Left kidney (tissue), 1 donor: ENCODE measurements at regions not wholly inside any gene's neighbourhood (a gene's known extent, or its start where the extent isn't known, plus 50 kb on each side); places are given as distances from the start of the nearest gene placed in this dataset.
"Not testable (repeated sequence)": the region's sequence is repeated elsewhere in the genome, so short reads cannot be mapped to it uniquely, and the experiment has no call there.

Source experiments
- DNase-seq: peaks from one replicate; pipeline ENCODE4 v3.0.0-alpha.2; 2013

DNA sequence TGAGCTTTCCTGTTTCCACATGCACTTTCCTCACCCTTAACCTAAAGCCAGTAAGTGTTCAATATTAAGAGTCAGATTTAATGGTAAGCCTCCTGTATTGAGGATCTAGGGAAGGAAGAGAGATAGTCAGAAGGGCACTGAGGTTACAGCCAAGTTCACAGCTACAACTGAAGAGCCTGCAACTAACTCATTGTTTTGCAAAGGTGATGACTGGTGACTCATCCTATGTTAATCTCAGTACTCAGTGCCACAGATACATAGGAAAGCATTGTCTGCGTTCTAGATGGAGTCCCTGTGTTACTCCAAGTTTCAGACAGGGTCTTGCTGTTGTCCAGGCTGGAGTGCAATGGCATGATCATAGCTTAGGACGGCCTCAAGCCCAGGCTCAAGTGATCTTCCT lies 157.0 kb upstream of the RBM19 start:
- DNase-seq: no peak

DNA sequence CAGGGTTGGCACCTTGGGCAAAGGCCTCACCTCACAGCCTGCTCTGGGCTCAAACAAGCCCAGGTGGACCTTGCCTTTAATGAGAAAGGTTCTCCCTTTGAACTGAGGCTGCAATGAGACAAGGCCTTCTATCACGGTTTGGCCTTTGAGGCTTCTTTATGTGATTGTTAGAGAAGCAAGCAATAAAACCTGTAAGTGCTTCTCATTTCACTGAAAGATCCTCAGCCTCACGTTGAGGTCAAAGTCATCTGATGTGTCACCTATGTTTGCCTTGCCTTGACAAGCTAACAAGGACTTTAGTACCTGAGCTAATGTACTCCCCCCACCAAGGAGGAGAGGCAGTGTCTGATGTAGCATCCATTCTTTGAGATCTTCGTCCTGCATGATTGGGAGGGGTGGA lies 155.9 kb upstream of the RBM19 start:
- DNase-seq: no peak

DNA sequence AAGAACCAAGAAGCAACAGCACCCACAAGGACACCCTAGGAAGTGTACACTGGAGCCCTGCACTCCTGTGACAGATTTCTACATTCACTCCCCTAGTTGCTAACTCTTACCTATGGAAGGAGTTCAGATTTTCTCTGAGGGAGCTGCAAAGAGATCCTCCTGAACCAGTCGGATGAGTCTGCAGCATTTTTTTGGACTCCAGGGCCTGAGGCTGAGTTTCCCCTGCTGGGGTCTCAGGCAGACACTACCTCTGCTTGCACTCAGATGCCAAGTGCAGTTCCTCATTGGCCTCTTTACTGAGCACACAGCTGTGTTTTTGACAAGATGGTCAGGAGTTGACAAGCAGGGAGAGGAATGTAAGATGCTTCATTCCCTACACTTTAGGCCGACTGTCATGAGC lies 153.2 kb upstream of the RBM19 start:
- no peak for DNase-seq

DNA sequence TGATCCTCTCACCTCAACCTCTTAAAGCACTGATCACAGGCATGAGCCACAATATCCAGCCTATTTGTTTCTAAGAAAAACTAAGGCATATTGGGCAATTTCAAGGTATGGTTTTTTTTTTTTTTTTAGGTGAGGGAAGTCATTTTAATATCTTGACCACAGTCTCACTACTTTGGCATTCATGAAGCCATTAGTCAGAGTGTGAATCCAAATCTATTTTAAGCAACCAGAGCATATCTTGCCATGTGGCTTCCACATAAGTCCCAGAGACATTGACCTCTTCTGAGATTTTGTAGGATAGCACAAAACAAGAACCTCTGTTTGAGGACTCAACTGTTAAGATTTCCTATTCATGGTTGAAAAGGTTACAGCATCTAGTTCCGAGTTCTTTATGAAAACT lies 130.3 kb upstream of the RBM19 start:
- DNase-seq: no peak

DNA sequence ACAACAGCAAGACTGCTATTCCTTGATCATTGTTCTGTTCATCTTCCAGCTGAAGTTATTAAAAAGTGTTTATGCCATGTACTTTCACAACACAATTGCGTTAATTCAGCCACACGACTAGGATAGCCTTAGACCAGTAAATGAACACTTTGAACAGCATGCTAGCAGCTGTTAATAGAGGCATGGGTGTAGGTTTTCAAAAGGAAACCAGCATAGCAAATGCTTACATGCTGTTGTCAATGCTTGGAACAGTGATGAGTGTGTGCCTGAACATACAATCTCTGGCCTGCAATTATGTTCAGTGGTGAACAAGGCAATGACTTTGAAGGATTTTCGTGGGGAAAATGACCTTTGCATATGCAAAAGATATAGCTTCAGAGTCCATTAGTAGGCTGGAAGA lies 127.4 kb upstream of the RBM19 start:
- DNase-seq: no peak

DNA sequence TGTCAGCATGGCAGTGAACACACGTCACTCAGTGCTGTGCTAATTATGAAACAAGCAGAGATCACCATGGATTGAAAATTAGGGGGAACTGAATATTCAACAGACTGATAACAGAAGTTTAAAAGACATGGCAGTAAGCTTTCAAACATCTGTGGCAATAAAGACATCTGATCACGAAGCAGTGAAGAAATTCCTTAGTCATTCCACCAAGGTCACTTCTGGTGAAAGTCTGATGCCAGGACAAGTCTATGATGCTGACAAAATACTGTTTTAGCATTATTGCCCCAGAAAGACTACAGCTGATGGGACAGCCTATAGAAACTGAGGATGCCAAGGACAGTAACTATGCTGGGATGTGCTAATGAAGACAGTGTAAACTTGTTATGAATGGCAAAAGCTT lies 126.9 kb upstream of the RBM19 start:
- no peak for DNase-seq

DNA sequence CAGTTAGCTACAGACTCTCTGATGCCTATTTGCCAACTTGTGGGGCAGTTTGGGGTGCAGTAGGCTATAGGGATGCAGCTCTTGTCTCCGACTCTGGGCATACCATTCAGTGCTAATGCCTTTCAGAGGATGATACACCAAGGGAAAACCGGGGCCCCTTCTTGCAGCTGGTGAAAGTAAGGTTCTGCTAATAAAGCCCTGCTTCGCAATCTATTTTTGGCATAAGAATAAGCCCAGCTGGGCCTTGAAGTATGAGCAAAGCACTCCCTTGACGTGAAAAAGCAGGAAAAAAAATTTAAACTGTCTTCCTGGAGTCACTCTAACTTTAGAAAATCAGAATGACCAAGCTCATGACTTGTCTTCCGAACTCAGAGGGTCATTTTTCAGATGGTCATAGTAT lies 124.1 kb upstream of the RBM19 start:
- DNase-seq: no peak

DNA sequence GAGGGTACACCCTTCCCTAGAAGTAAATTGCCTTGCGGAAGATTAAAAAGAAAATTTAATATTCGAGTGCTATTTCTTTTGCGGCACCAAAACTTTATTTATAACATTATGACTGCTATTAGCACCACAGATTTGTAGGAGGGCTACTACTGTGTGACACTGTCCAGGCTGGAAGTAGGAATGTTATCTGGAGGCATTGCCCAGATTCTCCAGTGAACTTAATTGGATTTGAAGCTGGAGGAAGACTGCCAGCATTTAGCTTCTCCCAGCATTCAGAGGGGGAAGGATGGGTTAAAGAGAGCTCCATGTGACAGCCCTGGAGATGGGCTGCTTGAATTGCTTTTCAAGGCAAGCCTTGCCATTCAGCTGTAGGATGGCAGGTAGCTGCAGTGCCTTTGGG lies 107.0 kb upstream of the RBM19 start:
- DNase-seq: no peak

DNA sequence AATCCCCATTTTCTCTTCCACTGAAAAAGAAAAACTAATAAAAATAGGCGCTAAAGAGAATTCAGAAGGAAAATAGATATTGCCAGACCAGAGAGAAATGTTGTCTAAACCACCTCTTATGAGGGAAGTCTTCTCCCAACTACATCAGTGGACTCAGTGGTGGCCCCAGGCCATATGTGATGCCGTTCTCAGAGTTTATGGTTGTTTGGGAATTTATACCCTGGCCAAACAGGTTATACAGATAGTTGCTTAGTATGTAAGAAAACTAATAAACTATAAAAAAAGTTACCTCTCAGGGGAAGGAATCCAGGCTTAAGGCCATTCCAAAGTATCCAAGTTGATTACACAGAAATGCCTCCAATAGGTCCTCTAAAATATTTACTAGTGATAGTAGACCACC lies 103.4 kb upstream of the RBM19 start:
- DNase-seq: no peak

DNA sequence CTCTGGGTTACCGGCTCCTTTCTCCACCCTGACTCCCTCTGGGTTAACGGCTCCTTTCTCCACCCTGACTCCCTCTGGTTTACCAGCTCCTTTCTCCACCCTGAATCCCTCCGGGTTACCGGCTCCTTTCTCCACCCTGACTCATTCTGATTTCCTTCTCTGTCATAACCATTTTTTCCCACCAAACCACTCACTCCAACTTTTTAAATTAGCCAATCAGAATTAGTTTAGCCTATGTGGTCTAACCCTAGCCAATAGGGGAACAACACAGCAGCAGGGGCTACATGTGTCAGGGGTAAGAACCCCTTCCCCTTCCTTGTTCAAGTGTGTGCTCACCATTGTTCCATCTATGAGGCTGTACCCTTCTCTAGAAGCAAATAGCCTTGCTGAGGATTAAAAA lies 98.4 kb upstream of the RBM19 start:
- no peak for DNase-seq

DNA sequence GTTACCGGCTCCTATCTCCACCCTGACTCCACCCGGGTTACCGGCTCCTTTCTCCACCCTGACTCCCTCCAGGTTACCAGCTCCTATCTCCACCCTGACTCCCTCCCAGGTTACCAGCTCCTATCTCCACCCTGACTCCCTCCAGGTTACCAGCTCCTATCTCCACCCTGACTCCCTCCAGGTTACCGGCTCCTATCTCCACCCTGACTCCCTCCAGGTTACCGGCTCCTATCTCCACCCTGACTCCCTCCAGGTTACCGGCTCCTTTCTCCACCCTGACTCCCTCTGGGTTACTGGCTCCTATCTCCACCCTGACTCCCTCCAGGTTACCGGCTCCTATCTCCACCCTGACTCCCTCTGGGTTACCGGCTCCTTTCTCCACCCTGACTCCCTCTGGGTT lies 97.9 kb upstream of the RBM19 start:
- DNase-seq: not testable (repeated sequence)

DNA sequence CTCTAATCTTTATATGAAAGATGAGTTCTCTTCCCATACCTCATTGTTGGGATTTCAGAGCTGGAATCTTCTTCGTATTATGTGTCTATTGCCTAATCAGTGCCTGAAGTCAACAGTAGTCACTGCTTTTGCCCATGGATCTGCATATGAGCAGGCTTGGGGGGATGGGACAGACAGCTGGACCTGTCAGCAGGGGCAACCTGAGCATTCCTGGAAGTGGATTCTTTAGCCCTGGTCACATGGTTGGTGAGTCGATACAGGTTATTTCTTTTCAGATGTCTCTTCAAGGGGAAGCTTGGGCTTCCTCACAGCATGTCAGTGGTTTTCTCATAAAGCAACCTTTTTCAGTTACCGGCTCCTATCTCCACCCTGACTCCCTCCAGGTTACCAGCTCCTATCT lies 97.3 kb upstream of the RBM19 start:
- no peak for DNase-seq

DNA sequence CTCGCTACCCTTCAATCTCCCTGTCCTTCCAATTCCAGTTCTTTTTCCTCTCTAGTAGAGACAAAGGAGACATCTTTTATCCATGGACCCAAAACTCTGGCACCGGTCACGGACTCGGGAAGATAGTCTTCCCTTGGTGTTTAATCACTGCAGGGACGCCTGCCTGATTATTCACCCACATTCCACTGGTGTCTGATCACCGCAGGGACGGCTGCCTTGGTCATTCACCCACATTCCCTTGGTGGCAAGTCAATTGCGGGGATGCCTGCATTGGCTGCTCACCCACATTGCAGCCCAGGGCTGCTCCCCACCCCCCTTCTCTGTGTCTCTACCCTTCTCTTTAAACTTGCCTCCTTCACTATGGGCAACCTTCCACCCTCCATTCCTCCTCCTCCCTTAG lies 90.2 kb upstream of the RBM19 start:
- not testable (repeated sequence) for DNase-seq

DNA sequence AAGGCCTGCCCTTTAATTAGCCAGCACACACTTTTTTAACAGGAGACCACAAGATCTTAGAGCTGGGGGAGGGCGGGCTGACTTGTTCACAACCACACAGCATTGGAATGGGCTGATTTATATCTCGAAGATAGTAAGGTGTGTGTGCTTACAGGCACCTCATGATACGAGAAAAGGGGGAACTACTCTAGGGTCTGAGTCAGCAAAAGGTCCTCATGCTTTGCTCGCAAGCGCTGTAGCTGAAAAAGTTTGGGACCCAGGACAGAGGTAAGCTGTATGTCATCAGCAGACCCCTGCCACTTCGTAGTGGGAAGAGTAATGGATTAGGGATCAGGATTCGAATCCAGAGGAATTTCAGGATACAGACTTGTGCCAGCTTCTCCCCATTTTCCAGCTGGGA lies 88.9 kb upstream of the RBM19 start:
- DNase-seq: no peak

DNA sequence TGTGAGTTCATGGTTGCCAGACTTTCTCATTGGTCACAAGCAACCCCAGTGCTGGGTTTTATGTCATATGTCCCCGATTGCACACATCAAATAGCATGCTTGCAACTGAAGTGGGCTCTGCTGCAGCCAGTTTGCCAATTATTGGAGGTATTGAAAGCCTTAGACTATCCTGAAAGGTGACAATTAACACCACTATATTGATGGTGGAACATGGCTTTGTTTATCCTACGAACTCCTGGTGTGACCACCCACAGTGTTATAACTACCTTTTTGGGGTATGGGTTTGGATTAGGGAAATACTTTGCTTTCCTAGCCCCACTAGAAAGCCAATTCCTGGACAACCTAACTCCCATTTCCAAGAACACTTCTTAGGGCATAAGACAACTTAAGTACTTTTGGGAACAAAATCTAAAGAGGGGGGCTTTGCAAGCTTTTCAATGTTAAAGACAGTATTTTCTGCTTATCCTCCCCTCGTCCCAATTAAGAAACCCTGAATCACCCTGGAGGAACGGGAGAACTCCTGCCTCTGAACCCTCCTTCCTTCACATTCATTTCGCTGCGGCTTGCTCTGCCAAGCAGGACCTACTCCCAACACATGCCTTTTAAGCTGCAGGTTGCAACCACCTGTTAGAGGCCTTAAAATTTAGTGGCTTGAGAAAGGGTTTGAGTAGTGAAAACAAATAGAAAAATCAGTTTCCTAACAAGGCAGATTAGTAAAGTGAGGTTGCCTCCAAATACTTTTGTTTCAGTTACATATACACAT lies 80.3 kb upstream of the RBM19 start:
- no peak for DNase-seq

DNA sequence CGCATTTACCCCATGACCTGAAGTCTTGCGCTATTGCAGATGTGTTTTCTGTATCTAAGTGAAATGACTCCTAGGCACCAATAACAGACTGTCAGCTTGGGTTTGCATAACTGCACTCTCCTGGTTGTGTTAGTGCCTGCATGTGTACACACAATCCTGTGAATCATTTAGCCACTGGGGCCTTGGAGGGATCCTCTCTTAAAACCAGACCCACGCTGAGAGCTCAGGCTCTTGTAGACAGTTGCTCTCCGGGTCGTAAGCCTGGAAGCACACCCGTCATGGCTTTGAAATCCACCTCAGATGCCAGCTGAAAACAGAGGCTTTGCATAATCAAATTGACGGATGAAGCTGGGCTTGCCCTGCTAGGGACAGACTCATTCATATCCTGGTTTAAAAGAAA lies 79.2 kb upstream of the RBM19 start:
- DNase-seq: no peak

DNA sequence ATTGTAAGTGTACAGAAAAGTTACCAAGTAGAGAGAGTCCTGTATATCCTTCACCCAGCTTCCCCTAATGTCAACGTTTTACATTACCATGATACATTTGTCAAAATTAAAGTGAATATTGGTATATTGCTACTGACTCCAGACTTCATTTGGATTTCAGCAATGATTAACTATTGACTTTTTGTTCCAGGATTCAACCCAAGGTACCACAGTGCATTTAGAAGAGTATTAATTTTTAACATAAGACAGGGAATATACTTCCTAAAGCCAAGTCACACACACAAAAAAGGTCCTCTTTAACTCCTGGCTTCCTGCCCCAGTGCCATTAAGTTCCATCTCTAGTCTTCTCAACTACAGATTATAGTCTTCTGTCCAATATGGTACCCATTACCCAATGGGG lies 75.5 kb upstream of the RBM19 start:
- DNase-seq: no peak

DNA sequence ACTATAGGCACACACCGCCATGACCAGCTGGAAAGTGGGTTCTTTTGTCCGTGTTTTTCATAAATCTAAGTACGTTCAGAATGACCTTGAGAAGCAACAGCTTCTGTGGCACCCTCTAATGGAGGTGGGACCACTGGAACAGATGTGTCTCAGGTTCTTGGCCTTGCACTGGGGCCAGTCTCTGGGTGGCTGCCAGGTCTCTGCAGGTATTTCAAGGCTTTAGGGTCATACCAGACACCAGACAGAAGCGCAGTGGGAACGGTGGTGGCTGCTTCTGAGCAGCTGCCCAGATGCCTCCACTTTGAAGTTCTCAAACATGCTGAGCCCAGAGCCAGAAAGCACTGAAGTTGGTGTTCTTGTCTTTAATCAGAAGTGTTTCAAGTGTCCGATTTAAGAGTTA lies 75.0 kb upstream of the RBM19 start:
- no peak for DNase-seq

DNA sequence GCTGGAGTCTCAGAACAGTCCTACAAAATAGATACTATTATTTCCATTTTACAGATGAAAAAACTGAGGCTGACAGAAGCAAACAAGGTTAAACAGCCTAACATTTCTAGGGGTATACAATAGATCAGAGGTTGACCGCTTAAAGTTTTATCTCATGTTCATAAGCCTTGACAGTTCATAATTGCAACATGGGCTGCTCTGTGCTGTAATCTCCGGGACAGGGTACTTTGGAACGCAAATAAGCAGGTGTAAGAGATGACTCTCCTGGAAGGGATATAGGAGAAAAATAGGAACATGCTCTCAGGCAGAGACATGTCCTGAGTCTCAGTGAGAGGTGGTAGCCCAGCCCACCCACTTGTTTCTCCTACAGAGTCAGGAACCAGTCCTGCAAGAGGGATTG lies 72.8 kb upstream of the RBM19 start:
- DNase-seq: no peak

DNA sequence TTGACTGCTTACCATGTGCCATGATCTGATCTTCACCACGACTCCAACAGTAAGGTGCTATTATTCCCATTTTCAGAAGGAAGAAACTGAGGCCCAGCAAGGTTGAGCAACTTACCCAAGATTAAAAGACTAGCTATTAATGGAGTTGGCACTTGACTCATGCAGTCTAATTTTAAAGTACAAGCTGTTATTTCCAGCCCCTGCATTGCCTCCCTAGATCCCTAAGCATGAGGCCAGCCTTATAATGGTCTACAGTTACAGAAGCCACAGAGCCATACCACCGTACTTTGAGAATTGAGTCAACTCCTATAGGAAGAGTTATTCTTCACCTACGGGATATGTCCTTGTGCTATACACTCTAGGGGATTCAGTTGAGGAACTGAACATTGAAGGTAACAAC lies 66.7 kb upstream of the RBM19 start:
- no peak for DNase-seq

DNA sequence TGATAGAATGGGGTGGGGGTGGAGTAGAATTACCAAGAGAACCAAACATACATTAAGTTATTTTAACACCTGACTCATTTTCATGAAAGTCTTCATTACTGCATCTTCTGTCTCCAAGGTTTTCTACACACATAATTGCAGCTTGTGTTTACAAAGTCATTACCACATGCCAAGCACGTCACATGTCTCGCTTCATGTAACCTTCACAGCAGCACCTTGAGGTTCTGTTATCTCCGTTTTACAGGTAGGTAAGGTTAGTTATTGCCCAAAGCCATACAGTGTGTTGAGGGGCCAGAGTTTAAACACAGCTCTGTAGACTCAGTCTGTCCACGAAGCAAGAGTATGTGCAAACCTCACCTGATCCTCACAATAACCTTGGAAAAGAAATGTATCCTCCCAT lies 64.3 kb upstream of the RBM19 start:
- DNase-seq: no peak

DNA sequence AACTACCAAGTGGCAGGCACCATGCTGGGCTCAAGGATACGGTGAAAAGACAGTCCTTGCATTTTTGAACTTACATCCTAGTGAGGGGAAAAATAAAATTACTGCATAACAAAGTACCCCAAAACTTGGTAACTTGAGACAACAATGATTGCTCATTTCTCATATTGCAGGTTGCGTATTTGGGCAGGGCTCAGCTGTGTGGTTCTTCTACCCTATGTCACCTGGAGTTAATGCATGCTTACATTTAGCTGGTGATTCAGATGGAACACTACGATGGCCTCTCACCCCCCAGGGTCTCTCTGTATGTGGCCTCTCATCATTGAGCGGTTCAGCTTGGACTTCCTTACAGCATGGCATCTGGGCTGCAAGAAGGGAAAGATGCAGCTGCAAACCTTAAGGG lies 60.7 kb upstream of the RBM19 start:
- DNase-seq: no peak

DNA sequence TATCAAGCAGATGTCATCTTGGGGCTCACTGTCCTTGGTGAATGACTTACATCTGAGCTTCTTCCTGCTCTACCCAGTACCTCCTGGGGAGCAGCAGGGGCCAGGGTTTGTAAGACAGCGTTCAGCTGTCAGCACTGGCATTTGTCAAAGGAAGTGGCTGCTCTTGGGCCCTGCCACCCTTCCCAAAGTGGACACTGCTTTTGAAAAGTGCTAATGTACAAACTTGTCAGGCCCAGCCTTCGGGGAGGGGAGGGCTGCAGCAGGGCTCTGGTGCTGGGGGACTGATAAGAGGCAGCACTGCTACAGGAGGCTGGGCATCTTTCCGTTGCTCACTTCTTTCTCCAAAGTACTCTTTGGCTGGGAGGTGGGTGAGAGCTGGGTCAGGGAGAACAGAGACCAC lies 59.8 kb upstream of the RBM19 start:
- DNase-seq: no peak

DNA sequence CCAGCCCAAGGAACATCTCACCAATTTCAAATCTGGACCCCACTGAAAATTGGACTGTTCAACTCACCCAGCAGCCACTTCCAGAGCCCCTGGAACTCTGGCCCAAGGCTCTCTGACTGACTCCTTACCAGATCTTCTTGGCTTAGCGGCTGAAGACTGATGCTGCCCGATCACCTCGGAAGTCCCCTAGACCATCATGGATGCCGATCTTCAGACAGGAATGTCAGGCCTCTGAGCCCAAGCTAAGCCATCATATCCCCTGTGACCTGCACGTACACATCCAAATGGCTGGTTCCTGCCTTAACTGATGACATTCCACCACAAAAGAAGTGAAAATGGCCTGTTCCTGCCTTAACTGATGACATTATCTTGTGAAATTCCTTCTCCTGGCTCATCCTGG lies 56.0 kb upstream of the RBM19 start:
- not testable (repeated sequence) for DNase-seq

DNA sequence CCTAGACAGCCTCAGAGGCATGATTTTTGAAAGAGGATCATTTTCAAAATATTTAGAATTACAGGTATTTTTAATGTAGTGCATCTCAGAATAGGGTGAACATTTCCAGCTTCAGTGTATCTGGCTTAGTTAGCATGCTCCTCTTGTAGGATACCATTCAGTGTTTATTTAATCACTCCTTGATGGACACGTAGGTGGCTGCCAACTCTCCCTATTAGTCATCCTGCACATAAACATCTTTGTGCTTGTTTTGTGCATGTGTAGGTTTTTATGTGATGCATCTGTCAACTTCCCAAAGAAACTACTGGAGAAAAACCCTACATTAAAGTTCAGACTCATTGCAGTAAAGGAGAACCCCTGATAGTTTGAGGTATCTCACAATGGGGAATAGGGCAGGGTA lies 52.5 kb upstream of the RBM19 start:
- no peak for DNase-seq
